PC-3 (cell line): ENCODE measurements at regions not wholly inside any gene's neighbourhood (a gene's known extent, or its start where the extent isn't known, plus 50 kb on each side); places are given as distances from the start of the nearest gene placed in this dataset.

Experiments
- CTCF ChIP-seq: fragments of 300-600 bp; sonication (generic); conservative IDR thresholded peaks from 2 replicates; pipeline ENCODE4 v1.5.1; 2017; ENCODE audit warnings: antibody characterized with exemption, low read depth, mild to moderate bottlenecking, low read length
- EZH2 ChIP-seq: fragments of 300-600 bp; sonication (generic); IDR thresholded peaks from one replicate; pipeline ENCODE4 v1.6.1; 2017; ENCODE audit warnings: antibody characterized with exemption, mild to moderate bottlenecking, low read length; ENCODE audit not compliant: unreplicated experiment

GRCh38 chr10:21015851-21016250 is 118.7 kb upstream of the NEBL start:
- TF ChIP-seq EZH2 (no peak), CTCF (no peak; the same call in 1 of the 2 replicates)
